Thyroid gland (tissue), 4 donors: ENCODE measurements at regions not wholly inside any gene's neighbourhood (a gene's known extent, or its start where the extent isn't known, plus 50 kb on each side); places are given as distances from the start of the nearest gene placed in this dataset.

ENCODE experiments used
- DNase-seq, 2 donors: peaks; one replicate each; pipeline ENCODE4 v3.0.0-alpha.2; 2019
- H3K27ac ChIP-seq, 3 donors: fragments of 200-600 bp; sonication (generic); 1 replicate in 2 of 3; 2 replicates in 1 of 3; pipeline ENCODE4 v1.5.1; 2016 to 2019; ENCODE audit warnings: mild to moderate bottlenecking in 1 of 3, moderate library complexity in 1 of 3
- H3K27me3 ChIP-seq: fragments of 200-600 bp; sonication (generic); one replicate; pipeline ENCODE4 v1.5.1; 2019
- H3K36me3 ChIP-seq, 2 donors: fragments of 200-600 bp; sonication (generic); one replicate each; pipeline ENCODE4 v1.5.1; 2016 to 2019
- H3K4me1 ChIP-seq, 2 donors: fragments of 200-600 bp; sonication (generic); one replicate each; pipeline ENCODE4 v1.5.1; 2017 to 2019
- H3K4me3 ChIP-seq, 3 donors: fragments of 200-600 bp; sonication (generic); replicated peaks in 1 of 3; 1 replicate in 2 of 3; 2 replicates in 1 of 3; pipeline ENCODE4 v1.5.1; 2016; ENCODE audit warnings: mild to moderate bottlenecking in 1 of 3
- H3K9me3 ChIP-seq: fragments of 200-600 bp; sonication (generic); one replicate; pipeline ENCODE4 v1.5.1; 2017
- POLR2A ChIP-seq, 2 donors: fragments of 450-650 bp; IDR thresholded peaks; one replicate each; pipeline ENCODE4 v1.6.1; 2017; ENCODE audit warnings: antibody characterized with exemption in 2 of 2, mild to moderate bottlenecking in 2 of 2, moderate library complexity in 1 of 2
- WGBS, 2 donors: methylation state at CpG; one replicate each; pipeline ENCODE4 v1.1.5; 2017; 5-methylcytosine and 5-hydroxymethylcytosine counted together
- intact Hi-C: fragments of 100-400 bp; cut with DNase I; formaldehyde crosslinking; loops from one replicate; pipeline ENCODE4 v1.15.1; 2023
- TF ChIP-seq, protein P1 (sequence below), 6 experiments: fragments of 200-600 bp in 3 of 6; fragments of 450-650 bp in 3 of 6; sonication (generic) in 3 of 6; IDR thresholded peaks; one replicate each; pipeline ENCODE4 v1.5.1; 2016 to 2019; ENCODE audit warnings: antibody characterized with exemption in 6 of 6, mild to moderate bottlenecking in 2 of 6, inconsistent platforms in 1 of 6, moderate library complexity in 1 of 6

DNA sequence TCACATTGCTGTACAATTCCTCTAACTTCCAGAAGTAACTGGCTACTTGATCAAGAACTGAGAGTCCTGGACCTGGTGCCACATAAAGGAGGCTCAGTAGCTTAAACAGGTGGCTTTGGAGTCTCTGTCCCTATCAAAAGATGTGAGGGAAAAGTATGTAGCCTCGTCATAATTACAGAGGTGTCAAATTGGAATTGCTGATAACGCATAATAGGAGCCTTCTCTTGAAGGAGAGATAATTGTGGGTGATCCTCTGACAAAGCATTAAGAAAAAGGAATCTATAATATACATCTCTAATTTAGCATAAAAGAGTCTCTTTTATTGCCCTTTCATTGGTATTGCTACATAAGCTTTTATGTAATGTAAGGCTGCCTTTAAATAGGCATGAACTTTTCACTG, 1246.4 kb upstream of the CDH9 start:
- WGBS, 2 donors: 87 to 93% methylated on average over 2 of the region's 2 CpGs
- intact Hi-C loops: no loop called here
- H3K27me3 ChIP-seq: no peaks in the 10 kb centered on the region
- DNase-seq: no peak
- H3K36me3 ChIP-seq: no peaks in the 10 kb centered on the region
- TF ChIP-seq POLR2A (IDR thresholded peaks at IDR 0.05): no peak
- TF ChIP-seq, protein P1, sequence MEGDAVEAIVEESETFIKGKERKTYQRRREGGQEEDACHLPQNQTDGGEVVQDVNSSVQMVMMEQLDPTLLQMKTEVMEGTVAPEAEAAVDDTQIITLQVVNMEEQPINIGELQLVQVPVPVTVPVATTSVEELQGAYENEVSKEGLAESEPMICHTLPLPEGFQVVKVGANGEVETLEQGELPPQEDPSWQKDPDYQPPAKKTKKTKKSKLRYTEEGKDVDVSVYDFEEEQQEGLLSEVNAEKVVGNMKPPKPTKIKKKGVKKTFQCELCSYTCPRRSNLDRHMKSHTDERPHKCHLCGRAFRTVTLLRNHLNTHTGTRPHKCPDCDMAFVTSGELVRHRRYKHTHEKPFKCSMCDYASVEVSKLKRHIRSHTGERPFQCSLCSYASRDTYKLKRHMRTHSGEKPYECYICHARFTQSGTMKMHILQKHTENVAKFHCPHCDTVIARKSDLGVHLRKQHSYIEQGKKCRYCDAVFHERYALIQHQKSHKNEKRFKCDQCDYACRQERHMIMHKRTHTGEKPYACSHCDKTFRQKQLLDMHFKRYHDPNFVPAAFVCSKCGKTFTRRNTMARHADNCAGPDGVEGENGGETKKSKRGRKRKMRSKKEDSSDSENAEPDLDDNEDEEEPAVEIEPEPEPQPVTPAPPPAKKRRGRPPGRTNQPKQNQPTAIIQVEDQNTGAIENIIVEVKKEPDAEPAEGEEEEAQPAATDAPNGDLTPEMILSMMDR (IDR thresholded peaks at IDR 0.05): no peak
- no peak overlapping the region for H3K27ac ChIP-seq
- H3K4me1 ChIP-seq: no peaks in the 10 kb centered on the region
- H3K4me3 ChIP-seq: no peak overlapping the region
- H3K9me3 ChIP-seq: no peaks in the 10 kb centered on the region

DNA sequence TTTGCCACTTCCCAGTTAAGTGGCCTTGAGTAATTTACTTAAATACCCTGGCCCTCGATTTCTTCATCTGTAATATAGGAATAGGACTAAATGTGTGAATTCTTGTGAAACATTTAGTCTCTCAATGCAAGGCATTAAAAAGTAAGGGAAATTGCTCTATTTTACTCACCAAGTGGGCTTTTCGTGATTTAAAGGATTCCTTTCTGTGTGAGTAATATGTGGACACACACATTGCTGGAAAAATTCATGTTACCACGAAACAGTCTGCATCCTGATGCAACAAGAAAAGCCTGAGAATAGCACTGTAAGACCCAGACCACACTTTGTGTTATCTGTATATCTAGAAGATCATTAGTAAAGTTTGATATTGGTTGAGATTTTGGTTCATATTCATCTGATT, 1243.0 kb upstream of the CDH9 start:
- Histone ChIP-seq H3K4me3 (no peak overlapping the region), H3K27ac (no peak overlapping the region), H3K36me3 (no peaks in the 10 kb centered on the region), H3K27me3 (no peaks in the 10 kb centered on the region), H3K9me3 (no peaks in the 10 kb centered on the region), H3K4me1 (no peaks in the 10 kb centered on the region)
- TF ChIP-seq, protein P1 (IDR thresholded peaks at IDR 0.05): no peak
- no peak for TF ChIP-seq POLR2A (IDR thresholded peaks at IDR 0.05)
- intact Hi-C loops: no loop called here
- DNase-seq: no peak
- WGBS, 2 donors: 75 to 80% methylated on average over 3 of the region's 3 CpGs

DNA sequence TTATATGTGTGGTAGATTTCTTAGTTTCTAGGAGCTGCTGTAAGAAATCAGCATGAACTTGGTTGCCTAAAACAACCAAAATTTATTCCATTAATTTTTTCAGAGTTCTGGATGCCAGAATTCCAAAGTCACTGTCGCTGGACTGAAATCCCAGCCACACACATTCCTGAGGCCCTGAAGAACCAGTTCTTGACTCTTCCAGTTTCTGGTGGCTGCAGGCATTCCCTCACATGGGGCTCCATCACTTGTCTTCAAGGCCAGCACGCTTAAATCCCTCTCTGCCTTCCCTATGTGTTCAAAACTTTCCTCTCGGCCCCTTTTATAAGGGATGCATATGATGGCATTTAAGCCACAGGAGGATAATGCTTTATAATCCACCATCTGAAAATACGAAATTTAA, 1237.5 kb upstream of the CDH9 start:
- DNase-seq: no peak
- no peaks in the 10 kb centered on the region for H3K27me3 ChIP-seq
- TF ChIP-seq, protein P1 (IDR thresholded peaks at IDR 0.05): no peak
- no peak for TF ChIP-seq POLR2A (IDR thresholded peaks at IDR 0.05)
- H3K4me1 ChIP-seq: no peaks in the 10 kb centered on the region
- intact Hi-C loops: no loop called here
- no peak overlapping the region for H3K4me3 ChIP-seq
- H3K27ac ChIP-seq: no peak overlapping the region
- no peaks in the 10 kb centered on the region for H3K9me3 ChIP-seq
- no peaks in the 10 kb centered on the region for H3K36me3 ChIP-seq
- WGBS, 2 donors: 73 to 77% methylated on average over 4 of the region's 4 CpGs

DNA sequence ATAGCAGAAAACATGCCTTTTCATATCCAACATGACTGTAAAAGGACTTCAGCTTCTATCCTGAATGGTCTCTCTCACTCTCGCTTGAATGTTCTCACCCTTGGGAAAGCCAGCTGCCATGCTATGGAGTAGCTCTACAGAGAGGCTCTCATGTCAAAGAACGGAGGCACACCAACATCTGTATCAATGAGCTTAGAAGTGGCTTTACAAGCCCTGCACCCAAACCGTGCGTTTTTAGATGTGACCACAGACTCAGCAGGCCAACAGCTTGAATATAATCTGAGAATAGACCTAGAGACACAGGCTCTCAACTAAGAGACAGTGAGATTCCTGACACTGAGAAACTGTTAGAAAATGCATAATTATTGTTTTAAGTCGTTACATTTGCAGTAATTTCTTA, 1231.6 kb upstream of the CDH9 start:
- no peak for DNase-seq
- no peaks in the 10 kb centered on the region for H3K4me1 ChIP-seq
- intact Hi-C loops: no loop called here
- H3K27ac ChIP-seq: no peak overlapping the region
- no peaks in the 10 kb centered on the region for H3K9me3 ChIP-seq
- no peaks in the 10 kb centered on the region for H3K36me3 ChIP-seq
- H3K4me3 ChIP-seq: no peak overlapping the region
- TF ChIP-seq, protein P1 (IDR thresholded peaks at IDR 0.05): no peak
- no peak for TF ChIP-seq POLR2A (IDR thresholded peaks at IDR 0.05)
- WGBS, 2 donors: 71 to 75% methylated on average over 5 of the region's 5 CpGs
- no peaks in the 10 kb centered on the region for H3K27me3 ChIP-seq

DNA sequence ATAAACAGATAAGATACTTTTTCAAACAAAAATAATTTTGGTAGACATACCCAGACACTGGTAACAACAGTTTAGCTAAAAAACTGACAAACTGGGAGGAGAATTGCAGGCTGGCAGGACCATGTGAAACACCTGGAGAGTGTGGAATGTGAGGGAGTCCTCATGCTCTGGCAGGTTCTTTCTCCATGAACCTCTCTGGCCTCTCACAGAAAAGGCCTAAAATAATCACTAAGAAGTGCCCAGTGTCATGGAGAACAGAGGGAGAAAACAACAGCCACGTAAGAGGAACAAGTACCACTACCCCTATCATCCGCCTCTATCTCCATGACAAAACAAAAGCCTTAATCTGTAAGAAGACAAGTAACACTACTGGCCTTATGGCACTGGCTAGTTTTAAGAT, 1227.5 kb upstream of the CDH9 start:
- no peaks in the 10 kb centered on the region for H3K9me3 ChIP-seq
- H3K27ac ChIP-seq: no peak overlapping the region
- 62 to 67% methylated on average over 2 of the region's 2 CpGs for WGBS, 2 donors
- H3K27me3 ChIP-seq: no peaks in the 10 kb centered on the region
- DNase-seq: no peak
- no peak overlapping the region for H3K4me3 ChIP-seq
- intact Hi-C loops: no loop called here
- TF ChIP-seq POLR2A (IDR thresholded peaks at IDR 0.05): no peak
- TF ChIP-seq, protein P1 (IDR thresholded peaks at IDR 0.05): no peak
- no peaks in the 10 kb centered on the region for H3K4me1 ChIP-seq
- no peaks in the 10 kb centered on the region for H3K36me3 ChIP-seq
